ENCODE measurements at regions not wholly inside any gene's neighbourhood (a gene's known extent, or its start where the extent isn't known, plus 50 kb on each side); places are given as distances from the start of the nearest gene placed in this dataset.

- no peak for DNase-seq
Measured at GRCh38 chr1:103854279-103854678, 104.6 kb downstream of the AMY1C start.

GRCh38 chr1:103859721-103860120 lies 110.0 kb downstream of the AMY1C start:
- no peak for DNase-seq

DNA sequence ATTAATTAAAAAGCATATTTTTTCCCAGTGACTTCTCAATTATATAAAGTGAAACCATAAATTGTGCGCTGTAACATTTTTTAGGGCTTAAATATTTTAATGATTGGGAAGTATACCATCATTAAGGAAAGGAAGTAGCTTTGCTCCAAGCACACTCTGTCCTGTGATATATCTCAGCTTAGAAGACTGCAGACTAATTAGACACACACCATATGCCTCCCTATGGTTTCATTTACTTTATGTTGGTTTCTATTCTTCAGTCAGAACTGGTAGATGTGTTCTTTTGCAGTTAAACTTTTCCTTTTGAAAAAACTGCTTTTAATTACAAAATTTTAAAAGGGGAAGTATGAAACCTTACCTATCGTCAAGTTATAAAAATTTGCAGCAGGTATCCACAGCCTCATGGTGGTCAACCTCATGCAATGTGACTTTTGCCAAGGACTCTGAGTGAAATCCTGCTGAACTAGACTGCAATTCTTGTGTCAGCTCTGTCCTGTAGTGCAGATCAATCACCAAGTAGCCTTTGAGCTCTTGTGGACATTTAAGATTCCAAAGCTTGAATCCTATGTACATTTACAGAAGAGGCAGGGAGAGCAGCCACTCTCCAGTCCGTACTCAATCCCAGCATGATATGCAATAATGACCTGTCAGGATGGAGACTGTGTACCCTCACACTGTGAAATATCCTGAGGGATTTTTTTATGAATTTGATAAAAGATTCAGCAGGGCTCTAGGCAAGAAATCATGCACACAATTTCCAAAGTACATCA lies 149.1 kb downstream of the AMY1C start:
- DNase-seq, result no peak

- DNase-seq, result no peak
Measured at GRCh38 chr1:103900005-103900404, 150.3 kb downstream of the AMY1C start.

GRCh38 chr1:103901072-103901471 lies 151.4 kb downstream of the AMY1C start:
- no peak for DNase-seq

DNA sequence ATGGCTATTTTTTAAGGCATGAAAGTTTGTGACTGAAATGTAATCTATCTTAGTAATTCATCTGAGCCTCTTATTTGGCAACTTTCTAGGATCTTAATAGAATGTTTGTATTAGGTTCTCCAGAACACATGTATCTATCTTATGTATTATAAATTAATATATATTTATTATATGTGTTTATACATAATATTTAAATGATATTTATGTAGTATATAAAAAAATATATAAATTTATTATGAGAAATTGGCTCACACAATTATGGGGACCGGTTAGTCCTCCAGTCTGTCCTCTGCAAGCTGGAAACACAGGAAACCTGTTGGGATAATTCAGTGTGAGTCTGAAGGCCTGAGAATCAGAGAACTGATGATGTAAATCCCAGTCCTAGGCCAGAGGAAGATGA lies 155.7 kb downstream of the AMY1C start:
- DNase-seq, result no peak

DNA sequence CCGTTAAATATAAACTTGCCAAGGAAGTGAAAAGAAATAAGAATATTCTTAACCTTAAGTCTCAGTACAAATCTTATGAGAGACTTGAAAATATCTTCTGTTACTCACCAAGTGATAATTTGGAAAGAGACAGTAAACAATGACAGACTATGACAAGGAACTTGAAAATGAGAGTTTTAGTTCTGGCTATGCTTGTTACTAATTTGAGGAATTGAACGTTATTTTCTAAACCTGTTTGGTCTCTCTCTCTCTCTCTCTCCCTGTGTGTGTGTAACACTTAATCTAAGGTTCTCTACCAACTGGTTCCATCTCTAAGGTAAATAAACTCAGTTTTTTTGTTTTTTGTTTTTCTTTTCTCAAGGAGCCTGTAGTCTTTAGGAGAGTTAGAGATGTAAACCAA lies 161.8 kb downstream of the AMY1C start:
- no peak for DNase-seq

DNA sequence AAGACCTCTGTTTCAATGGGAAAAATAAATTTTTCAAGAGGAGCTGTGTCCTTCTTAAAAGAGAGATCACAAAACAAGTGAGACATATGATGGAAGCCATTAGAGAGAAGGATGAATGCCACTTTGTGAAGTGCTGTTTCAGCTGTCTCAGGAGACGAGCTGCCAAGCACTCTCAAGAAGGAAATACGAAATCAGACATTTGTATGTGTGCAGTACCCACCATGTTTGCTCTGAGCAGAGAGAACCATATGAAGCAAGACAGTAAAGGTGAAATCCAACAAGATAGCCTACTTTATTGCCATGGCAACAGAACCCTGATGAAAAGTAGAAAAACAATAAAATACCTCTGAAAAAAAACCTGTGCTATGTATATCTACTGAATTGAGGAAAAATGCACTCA lies 168.1 kb downstream of the AMY1C start:
- no peak for DNase-seq

- DNase-seq, result no peak
Measured at GRCh38 chr1:103931891-103932290, 182.2 kb downstream of the AMY1C start.

GRCh38 chr1:103937763-103938357 lies 188.2 kb downstream of the AMY1C start:
- no peak for DNase-seq

- no peak for DNase-seq
Measured at GRCh38 chr1:103941086-103941485, 191.4 kb downstream of the AMY1C start.

DNA sequence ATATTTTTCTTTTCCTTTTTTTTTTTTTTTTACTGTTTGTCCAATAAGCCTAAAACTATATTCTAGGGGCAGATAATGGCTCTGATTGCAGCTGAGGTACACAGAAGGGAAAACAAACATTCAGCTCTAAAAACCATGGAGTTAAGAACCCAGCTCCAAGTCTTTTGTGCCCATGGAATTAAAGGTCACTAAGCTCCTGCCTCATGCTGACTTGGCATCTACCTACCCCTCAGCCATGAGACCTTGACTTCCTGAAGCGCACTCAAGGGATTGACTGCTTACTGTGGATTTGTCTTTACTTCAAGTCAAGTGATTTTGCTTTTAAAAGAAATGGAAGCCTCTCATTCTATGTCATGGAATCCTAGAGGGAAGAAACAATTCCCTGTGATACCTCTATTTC lies 192.3 kb downstream of the AMY1C start:
- DNase-seq, result no peak

DNA sequence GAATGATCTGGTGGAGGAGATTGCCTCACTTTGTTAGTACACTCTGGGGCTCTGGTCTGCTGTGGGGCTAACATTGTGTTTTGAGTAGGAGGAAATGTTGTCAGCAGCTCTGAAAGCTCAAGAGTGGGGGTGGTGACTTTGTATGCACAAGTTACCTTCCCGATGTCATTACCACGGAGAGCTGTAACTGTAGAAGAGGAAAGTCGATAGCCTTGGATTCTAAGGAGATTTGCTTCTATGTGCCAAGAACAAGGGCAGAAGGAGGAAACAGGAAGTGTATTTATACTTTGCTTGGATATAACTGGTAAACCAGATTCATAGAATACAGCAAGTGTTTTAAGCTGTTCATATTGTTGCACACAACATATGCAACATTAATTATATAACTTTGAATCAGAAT lies 196.1 kb downstream of the AMY1C start:
- no peak for DNase-seq

DNA sequence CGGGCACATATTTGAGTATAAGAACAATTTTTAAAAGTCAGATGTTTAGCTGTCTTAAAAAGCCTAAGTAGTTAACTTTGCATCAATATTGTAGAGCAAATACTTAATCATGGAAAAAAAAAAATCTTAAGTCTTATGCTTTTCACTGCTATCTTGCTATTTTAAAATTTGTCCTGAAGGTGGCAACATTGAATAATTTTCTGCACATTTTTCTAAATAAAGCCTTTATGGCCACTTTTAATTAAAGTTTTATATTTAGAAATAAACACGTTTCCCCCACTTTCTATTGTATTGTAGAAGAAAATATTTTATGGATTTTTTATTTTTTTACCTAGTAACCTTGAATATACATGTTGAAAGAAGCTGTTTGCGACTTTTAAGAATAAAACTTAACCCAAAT lies 198.8 kb downstream of the AMY1C start:
- no peak for DNase-seq

DNA sequence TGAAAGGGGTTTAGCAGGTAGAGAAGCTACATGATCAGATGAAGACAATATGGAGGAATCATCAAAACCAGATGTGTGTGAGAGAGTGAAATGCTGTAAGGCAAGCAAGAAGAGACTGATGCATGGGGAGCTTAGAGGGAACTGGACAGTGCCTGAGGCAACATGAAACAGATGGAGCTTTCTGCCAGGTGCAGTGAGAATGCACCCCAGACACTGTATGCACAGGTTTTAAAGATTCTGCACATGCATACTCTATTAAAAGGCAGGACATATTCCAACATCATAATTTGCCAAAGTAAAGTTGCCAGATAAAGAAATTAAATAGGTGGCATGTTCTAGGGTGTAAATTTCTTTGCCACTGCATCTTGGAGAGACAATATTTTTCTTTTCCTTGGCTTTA lies 200.1 kb downstream of the AMY1C start:
- DNase-seq, result no peak

DNA sequence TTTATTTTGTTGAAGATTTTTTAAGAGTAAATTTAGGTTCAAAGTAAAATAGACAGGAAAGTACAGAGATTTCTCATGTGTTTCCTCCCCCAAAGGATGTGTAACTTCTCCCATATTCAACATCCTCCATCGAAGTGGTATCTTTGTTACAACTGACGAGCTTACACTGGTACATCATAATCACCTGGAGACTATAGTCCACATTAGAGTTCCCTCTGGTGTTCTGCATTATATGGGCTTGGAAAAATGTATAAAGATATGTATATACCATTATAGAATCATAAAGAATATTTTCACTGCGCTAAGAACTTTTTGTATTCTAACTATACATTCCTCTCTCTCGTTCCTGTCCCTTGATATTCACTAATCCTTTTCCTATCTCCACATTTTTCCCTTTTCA lies 203.7 kb downstream of the AMY1C start:
- DNase-seq, result no peak

GRCh38 chr1:103958699-103959098 lies 209.0 kb downstream of the AMY1C start:
- DNase-seq, result no peak

DNA sequence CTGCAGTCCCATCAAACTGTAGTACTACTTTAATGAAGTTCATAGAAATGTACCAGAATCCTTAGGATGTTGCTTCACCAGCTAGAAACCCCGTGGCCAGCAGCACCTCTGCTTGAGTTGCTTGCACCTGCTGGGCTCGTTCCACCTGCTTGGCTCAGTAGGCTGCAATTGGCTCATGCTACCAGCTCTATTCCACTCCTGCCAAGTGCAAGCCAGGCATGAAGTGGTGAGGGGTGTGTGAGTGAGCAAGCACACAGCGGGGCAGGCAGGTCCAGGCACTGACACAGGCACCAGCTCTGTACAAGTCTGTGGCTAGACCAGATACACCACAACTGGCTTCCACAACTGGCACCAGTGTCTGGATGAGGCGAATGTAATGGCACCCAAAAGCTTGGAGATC lies 209.9 kb downstream of the AMY1C start:
- DNase-seq, result no peak

- DNase-seq, result no peak
Measured at GRCh38 chr1:103960045-103960444, 210.3 kb downstream of the AMY1C start.

- DNase-seq, result no peak
Measured at GRCh38 chr1:103960710-103961109, 211.0 kb downstream of the AMY1C start.

DNA sequence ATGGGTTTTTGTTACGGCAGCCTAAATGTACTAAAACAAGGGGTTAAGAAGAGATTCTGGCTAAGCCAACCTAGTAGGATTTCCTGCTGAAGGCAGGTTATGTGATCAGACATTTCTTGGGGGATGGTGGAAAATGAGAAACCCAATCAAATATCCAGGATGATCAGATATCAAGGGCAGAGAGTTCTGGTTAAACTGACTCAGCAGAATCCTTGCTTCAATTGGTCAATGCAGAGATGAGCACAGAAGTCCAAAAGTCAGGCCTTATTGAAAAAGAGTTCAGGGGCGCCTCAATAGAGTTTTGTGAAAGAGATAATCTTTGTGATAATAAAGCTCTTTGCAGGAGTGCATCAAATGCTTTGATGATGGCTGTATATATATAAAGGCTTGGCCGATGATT lies 237.1 kb downstream of the AMY1C start:
- no peak for DNase-seq

GRCh38 chr1:103997631-103998030 lies 247.9 kb downstream of the AMY1C start:
- DNase-seq, result no peak

GRCh38 chr1:104018922-104019674 lies 269.4 kb downstream of the AMY1C start:
- no peak for DNase-seq

DNA sequence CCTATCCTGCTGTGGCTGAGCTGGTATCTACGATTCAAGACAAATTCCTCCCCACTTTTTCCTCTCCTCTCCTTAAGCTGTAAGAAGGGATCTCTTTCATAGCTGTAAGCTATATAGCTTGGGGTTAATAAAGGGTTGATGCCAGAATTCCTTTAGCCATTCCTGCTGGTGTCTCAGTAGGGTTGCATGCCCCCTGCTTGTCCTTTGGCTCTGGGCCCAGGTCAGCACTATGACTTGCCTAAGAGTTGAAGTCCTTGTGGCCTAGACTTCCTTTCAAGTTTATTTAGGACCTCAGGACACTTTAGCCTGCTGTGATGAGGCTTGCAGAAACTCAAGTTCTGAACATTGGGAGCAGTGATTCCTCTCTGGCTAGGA lies 270.0 kb downstream of the AMY1C start:
- no peak for DNase-seq
